Testis (tissue), 2 donors: ENCODE measurements at regions not wholly inside any gene's neighbourhood (a gene's known extent, or its start where the extent isn't known, plus 50 kb on each side); places are given as distances from the start of the nearest gene placed in this dataset.

Source experiments
- DNase-seq: peaks from one replicate; pipeline ENCODE4 v3.0.0-alpha.2; 2019
- H3K27ac ChIP-seq, 2 donors: fragments of 200-600 bp; sonication (generic); one replicate each; pipeline ENCODE4 v1.5.1; 2019
- H3K27me3 ChIP-seq: fragments of 200-600 bp; sonication (generic); one replicate; pipeline ENCODE4 v1.5.1; 2019
- H3K36me3 ChIP-seq: fragments of 200-600 bp; sonication (generic); one replicate; pipeline ENCODE4 v1.5.1; 2017; ENCODE audit warnings: low read depth; ENCODE audit errors: missing control alignments
- H3K4me1 ChIP-seq: fragments of 200-600 bp; sonication (generic); one replicate; pipeline ENCODE4 v1.5.1; 2019
- H3K4me3 ChIP-seq, 2 donors: fragments of 200-600 bp; sonication (generic); one replicate each; pipeline ENCODE4 v1.5.1; 2017 to 2019
- H3K9me3 ChIP-seq: fragments of 200-600 bp; sonication (generic); one replicate; pipeline ENCODE4 v1.5.1; 2017
- CTCF ChIP-seq, 3 experiments: fragments of 450-650 bp in 2 of 3; fragments of 200-600 bp in 1 of 3; sonication (generic) in 1 of 3; IDR thresholded peaks; one replicate each; pipeline ENCODE4 v1.5.1; 2016 to 2019; ENCODE audit warnings: antibody characterized with exemption in 3 of 3, mild to moderate bottlenecking in 2 of 3, moderate library complexity in 1 of 3
- POLR2A ChIP-seq: fragments of 450-650 bp; IDR thresholded peaks from one replicate; pipeline ENCODE4 v1.6.1; 2017; ENCODE audit warnings: antibody characterized with exemption, mild to moderate bottlenecking, moderate library complexity
- WGBS, 2 donors: methylation state at CpG; one replicate each; pipeline ENCODE4 v1.1.5; 2018; 5-methylcytosine and 5-hydroxymethylcytosine counted together
- intact Hi-C: fragments of 100-400 bp; cut with DNase I; formaldehyde crosslinking; loops from one replicate; pipeline ENCODE4 v1.15.1; 2023; ENCODE audit warnings: low total_unique reads

GRCh38 chr4:136918772-136919171 is 613.5 kb downstream of the PCDH18 start:
- no peaks in the 10 kb centered on the region for H3K9me3 ChIP-seq
- H3K4me3 ChIP-seq = no peak overlapping the region
- TF ChIP-seq CTCF (IDR thresholded peaks at IDR 0.05) (no peak), POLR2A (no peak)
- no peak overlapping the region for H3K27ac ChIP-seq
- intact Hi-C loops = no loop called here
- no peaks in the 10 kb centered on the region for H3K27me3 ChIP-seq
- DNase-seq = no peak
- H3K36me3 ChIP-seq = no peaks in the 10 kb centered on the region
- 93% methylated on average over 2 to 4 of the region's 4 CpGs for WGBS, 2 donors
- H3K4me1 ChIP-seq = no peaks in the 10 kb centered on the region

DNA sequence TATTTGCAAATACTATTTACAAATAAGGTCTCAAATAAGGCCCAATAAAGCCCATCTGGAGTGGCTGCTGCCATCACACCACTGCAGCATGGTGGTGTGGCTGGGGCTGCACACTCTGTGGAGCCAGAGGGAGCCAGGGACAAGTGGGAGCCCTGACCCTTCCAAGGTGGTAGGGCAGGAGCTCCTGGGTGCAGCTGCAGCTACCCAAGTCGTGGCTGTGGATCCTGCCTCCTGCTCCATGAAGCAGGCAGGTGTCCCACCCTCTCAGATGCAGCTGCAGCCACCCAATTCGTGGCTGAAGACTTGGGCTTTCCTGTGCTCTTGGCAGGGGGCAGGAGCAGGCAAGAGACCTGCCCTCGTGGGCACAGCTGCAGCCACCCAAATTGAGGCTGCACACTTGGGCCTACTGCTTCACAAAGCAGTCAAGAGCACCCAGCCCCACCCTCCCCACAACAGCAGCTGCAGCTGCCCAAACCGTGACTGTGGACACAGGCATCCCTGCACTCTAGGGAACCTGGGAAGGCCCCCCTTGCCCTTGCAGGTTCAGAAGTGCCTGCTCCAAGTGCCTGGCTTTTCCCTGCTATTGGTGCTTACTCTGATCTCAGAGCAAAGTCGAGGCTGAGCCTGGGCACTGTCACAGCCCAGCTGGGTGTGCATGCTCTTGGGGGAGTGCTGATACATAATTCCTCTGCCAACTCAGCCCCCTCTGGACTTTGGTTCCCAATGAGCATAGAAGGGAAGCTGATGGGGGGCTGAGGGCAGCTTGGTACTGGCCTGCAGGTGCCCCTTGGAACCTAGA is 614.8 kb downstream of the PCDH18 start:
- H3K4me1 ChIP-seq = no peaks in the 10 kb centered on the region
- 79 to 93% methylated on average over 3 to 5 of the region's 5 CpGs for WGBS, 2 donors
- intact Hi-C loops = no loop called here

GRCh38 chr4:136909626-136910025 is 622.7 kb downstream of the PCDH18 start:
- Histone ChIP-seq H3K36me3 (no peaks in the 10 kb centered on the region), H3K27ac (no peak overlapping the region), H3K27me3 (no peaks in the 10 kb centered on the region), H3K9me3 (no peaks in the 10 kb centered on the region), H3K4me1 (no peaks in the 10 kb centered on the region), H3K4me3 (no peak overlapping the region)
- DNase-seq = no peak
- 58 to 71% methylated on average over 3 of the region's 3 CpGs for WGBS, 2 donors
- TF ChIP-seq POLR2A (no peak), CTCF (IDR thresholded peaks at IDR 0.05) (no peak)
- intact Hi-C loops = no loop called here

More for the DNA sequence above, 614.8 kb downstream of the PCDH18 start:
- no peak for DNase-seq
- no peaks in the 10 kb centered on the region for H3K27me3 ChIP-seq
- H3K36me3 ChIP-seq = no peaks in the 10 kb centered on the region
- H3K4me3 ChIP-seq = no peak overlapping the region
- no peak overlapping the region for H3K27ac ChIP-seq
- TF ChIP-seq CTCF (IDR thresholded peaks at IDR 0.05) (no peak), POLR2A (no peak)
- no peaks in the 10 kb centered on the region for H3K9me3 ChIP-seq

GRCh38 chr4:136908122-136908521 is 624.2 kb downstream of the PCDH18 start:
- no peak for TF ChIP-seq CTCF (IDR thresholded peaks at IDR 0.05)
- no peak for TF ChIP-seq POLR2A
- Histone ChIP-seq H3K4me1 (no peaks in the 10 kb centered on the region), H3K4me3 (no peak overlapping the region), H3K9me3 (no peaks in the 10 kb centered on the region), H3K36me3 (no peaks in the 10 kb centered on the region), H3K27ac (no peak overlapping the region), H3K27me3 (no peaks in the 10 kb centered on the region)
- intact Hi-C loops = no loop called here
- 84 to 87% methylated on average over 2 of the region's 2 CpGs for WGBS, 2 donors
- no peak for DNase-seq

GRCh38 chr4:136900696-136901095 is 631.6 kb downstream of the PCDH18 start:
- Histone ChIP-seq H3K27me3 (no peaks in the 10 kb centered on the region), H3K4me1 (no peaks in the 10 kb centered on the region), H3K9me3 (no peaks in the 10 kb centered on the region), H3K4me3 (no peak overlapping the region), H3K36me3 (no peaks in the 10 kb centered on the region), H3K27ac (no peak overlapping the region)
- TF ChIP-seq POLR2A (no peak), CTCF (IDR thresholded peaks at IDR 0.05) (no peak)
- WGBS, 2 donors = 88 to 97% methylated on average over 2 of the region's 2 CpGs
- intact Hi-C loops = no loop called here
- no peak for DNase-seq
